GM10266 (cell line): ENCODE measurements at regions not wholly inside any gene's neighbourhood (a gene's known extent, or its start where the extent isn't known, plus 50 kb on each side); places are given as distances from the start of the nearest gene placed in this dataset.

Experiments
- DNase-seq: peaks from one replicate; pipeline ENCODE4 v3.0.0; 2012; ENCODE audit errors: extremely low spot score
- CTCF ChIP-seq: IDR thresholded peaks from 2 replicates; pipeline ENCODE4 v1.5.1; 2012; ENCODE audit warnings: mild to moderate bottlenecking, low read depth; ENCODE audit not compliant: control insufficient read depth, insufficient read depth; ENCODE audit errors: missing control alignments

GRCh38 chr18:21928925-21929324 is 188.3 kb downstream of the MIB1 start:
- DNase-seq, result no peak
- TF ChIP-seq CTCF, result no peak

- TF ChIP-seq CTCF, result no peak
- no peak for DNase-seq
Measured at GRCh38 chr18:21930177-21930576, 189.6 kb downstream of the MIB1 start.

GRCh38 chr18:21933931-21934765 is 193.6 kb downstream of the MIB1 start:
- no peak for TF ChIP-seq CTCF
- DNase-seq, result no peak

GRCh38 chr18:21934766-21935015 is 194.1 kb downstream of the MIB1 start:
- DNase-seq, result no peak
- no peak for TF ChIP-seq CTCF

GRCh38 chr18:21943456-21943855 is 202.9 kb downstream of the MIB1 start:
- no peak for TF ChIP-seq CTCF
- DNase-seq, result no peak

- no peak for TF ChIP-seq CTCF
- DNase-seq, result no peak
Measured at GRCh38 chr18:21949326-21950015, 208.9 kb downstream of the MIB1 start.
